ENCODE measurements at regions not wholly inside any gene's neighbourhood (a gene's known extent, or its start where the extent isn't known, plus 50 kb on each side); places are given as distances from the start of the nearest gene placed in this dataset.

DNA sequence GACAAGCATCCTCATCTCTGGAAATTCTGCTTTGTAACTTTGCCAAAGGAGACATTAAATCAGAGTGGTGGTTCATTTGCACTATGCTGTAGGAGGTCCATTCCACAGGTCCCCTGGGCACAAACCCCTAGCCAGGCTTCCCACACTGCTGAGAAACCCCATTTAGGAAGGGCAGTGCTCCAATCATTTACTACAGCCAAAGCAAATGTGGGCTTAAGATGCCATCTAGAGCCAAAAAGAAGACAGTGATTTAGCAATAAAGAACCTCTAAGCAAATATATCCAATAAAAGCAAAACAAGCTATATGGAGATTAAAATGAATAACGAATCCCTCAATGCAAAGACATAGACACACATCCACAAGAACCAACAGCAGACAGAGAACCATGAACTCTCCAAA is 129.0 kb upstream of the ALDH1B1 start:
- H3K36me3 Mint-ChIP-seq = peaks cover 14% of the 10 kb centered on the region
- no peak overlapping the region for H3K27ac Mint-ChIP-seq
- peaks cover 28% of the 10 kb centered on the region for H3K9me3 Mint-ChIP-seq (ENCODE audit: low read depth)
- no peaks in the 10 kb centered on the region for H3K4me1 Mint-ChIP-seq (ENCODE audit: low read depth)
- H3K27me3 Mint-ChIP-seq = peaks cover 9% of the 10 kb centered on the region
- no peak overlapping the region for H3K4me3 Mint-ChIP-seq

DNA sequence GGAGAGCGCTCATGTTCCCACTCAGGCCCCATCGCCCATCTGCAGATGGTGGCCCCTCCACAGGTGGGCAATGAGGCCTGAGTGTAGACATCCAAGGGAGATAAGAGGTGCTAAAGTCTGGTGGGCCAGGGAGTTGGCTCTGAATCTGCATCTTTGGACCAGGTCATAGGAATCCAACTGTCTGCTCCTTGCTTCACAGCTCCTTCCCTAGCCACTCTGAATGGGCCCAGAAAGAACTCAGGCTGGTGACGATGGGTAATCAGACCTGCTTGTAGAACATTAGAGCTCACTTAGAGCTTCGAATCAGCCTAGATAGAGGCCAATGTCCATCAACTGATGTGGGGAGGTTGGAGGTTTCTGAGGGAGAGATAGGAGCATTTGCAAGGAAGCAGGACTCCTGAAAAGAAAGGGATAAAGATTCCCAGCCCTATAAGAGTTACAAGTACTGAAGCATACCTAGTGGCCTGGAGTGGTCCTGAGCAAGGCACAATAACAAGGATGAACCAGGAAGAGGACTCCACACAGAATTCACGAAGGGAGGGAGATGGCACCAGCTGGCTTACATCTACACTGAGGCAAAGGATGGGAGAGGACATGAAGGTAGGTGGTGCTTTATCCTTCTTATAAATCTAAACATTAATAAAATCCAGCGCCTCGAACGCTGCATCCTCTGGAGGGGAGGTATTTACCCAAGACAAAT is 132.8 kb upstream of the ALDH1B1 start:
- Mint-ChIP-seq H3K36me3 (peaks cover 3% of the 10 kb centered on the region), H3K4me3 (no peak overlapping the region), H3K9me3 (ENCODE audit: low read depth) (peaks cover 10% of the 10 kb centered on the region), H3K27ac (no peak overlapping the region), H3K4me1 (ENCODE audit: low read depth) (no peaks in the 10 kb centered on the region), H3K27me3 (peaks cover 4% of the 10 kb centered on the region)

DNA sequence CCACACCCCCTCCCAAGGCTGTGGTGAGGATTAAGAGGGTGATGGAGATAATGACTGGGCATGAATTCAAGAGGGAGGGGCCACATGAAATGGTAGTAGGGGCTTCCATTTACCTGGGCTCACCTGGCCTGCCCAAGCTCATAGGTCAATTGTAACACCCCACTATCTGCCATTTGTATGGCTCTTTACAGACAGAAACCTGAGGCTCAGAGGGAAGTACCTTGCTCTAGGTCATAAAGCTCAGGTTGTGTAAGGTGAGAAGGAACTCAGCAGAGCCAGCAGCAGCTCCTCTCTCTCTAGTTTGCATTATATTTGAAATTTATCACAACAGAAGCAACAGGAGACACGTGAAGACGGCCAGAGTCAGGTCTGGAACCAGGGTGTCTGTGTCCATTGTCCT is 133.4 kb upstream of the ALDH1B1 start:
- Mint-ChIP-seq H3K4me1 (ENCODE audit: low read depth) (no peaks in the 10 kb centered on the region), H3K36me3 (peaks cover 3% of the 10 kb centered on the region), H3K4me3 (no peak overlapping the region), H3K27ac (no peak overlapping the region), H3K27me3 (peaks cover 4% of the 10 kb centered on the region), H3K9me3 (ENCODE audit: low read depth) (peaks cover 6% of the 10 kb centered on the region)

DNA sequence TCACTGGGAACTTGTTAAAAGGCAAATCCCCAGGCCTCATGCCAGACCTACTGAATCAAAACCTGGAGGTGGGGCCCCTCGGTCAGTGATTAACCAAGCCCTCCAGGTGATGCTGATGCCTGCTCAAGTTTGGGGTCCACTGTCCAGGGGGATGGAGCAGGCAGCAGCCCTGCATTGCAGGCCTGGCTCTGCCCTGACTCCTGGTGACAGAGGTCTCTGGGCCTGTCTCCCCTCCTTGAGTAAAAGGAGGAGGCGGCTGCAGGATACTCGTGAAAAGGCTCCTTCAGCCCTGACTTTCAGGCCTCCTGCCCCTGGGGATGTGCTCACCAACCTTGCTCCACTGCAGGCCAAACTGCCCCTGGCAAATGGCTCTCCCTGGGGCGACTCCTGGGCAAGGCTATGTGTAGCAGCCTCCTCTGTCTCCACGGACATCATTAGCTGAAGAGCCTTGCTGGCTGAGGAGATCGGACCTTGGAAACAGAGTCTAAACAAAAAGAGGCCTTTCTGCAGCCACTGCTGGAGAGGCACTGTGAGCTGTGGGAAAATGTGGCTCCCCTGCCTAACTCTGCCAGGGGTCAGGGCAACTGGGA is 134.8 kb upstream of the ALDH1B1 start:
- peaks cover 3% of the 10 kb centered on the region for H3K27me3 Mint-ChIP-seq
- H3K27ac Mint-ChIP-seq = no peak overlapping the region

DNA sequence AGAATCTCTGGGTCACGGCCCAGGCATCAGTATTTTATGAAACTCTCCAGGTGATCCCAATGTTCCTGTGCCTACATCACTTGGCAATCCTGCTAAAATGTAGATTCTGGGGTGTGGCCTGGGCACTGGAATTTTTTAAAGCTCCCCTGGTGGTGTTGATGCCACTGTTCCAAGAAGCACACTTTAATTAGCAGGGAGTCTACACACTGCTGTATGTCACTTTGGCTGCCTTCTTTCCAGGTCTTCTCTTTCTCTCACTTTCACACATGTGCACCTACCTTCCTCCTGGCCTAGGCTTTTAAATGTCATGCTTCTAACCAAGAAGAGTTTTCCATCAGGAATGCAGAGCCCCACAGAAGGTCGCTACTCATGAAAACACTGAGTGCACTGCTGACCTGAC is 136.0 kb upstream of the ALDH1B1 start:
- no peak overlapping the region for H3K4me3 Mint-ChIP-seq
- H3K36me3 Mint-ChIP-seq = no peaks in the 10 kb centered on the region
- H3K4me1 Mint-ChIP-seq (ENCODE audit: low read depth) = no peaks in the 10 kb centered on the region
- peaks cover 3% of the 10 kb centered on the region for H3K9me3 Mint-ChIP-seq (ENCODE audit: low read depth)
- H3K27ac Mint-ChIP-seq = no peak overlapping the region
- H3K27me3 Mint-ChIP-seq = peaks cover 3% of the 10 kb centered on the region

More for the DNA sequence above, 134.8 kb upstream of the ALDH1B1 start:
- Mint-ChIP-seq H3K4me3 (no peak overlapping the region), H3K9me3 (ENCODE audit: low read depth) (peaks cover 3% of the 10 kb centered on the region), H3K36me3 (no peaks in the 10 kb centered on the region), H3K4me1 (ENCODE audit: low read depth) (no peaks in the 10 kb centered on the region)

DNA sequence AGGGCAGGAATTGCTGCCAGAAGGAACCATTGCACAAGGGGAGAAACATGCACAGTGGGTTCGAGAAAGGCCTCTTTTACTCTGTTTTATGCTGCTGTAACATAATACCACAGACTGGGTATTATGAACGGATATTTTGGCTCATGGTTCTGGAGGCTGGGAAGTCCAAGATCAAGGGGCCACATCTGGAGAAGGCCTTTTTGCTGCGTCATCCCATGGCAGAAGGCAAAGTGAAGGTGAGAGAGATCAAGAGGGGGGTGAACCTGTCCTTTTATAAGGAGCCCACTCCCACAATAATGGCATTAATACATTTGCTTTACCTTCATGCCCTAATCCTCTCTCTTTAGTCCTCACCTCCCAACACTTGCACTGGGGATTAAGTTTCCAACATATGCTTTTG is 136.9 kb upstream of the ALDH1B1 start:
- Mint-ChIP-seq H3K27me3 (peaks cover 3% of the 10 kb centered on the region), H3K36me3 (no peaks in the 10 kb centered on the region), H3K4me1 (ENCODE audit: low read depth) (no peaks in the 10 kb centered on the region), H3K9me3 (ENCODE audit: low read depth) (peaks cover 3% of the 10 kb centered on the region), H3K4me3 (no peak overlapping the region), H3K27ac (no peak overlapping the region)

DNA sequence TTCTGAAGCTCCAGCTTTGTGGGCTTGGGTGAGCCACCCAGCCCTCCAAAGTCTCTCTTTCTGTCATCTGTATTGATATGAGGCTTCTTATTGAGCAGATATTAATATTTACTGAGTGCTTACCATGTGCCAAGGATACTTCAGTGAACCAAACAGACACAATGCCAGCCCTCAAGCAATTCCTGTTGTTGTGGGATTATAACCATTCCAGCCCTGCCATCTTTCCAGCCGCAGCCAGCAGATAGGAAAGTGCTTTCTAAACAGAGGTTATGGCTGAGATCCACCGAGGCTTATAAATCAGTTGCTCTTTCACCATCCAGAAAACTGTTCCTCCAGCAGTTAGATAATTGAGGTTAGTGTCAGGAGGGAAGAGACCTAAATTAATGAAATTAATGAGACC is 137.7 kb upstream of the ALDH1B1 start:
- Mint-ChIP-seq H3K36me3 (no peaks in the 10 kb centered on the region), H3K4me3 (no peak overlapping the region), H3K27ac (no peak overlapping the region), H3K27me3 (peaks cover 1% of the 10 kb centered on the region), H3K4me1 (ENCODE audit: low read depth) (no peaks in the 10 kb centered on the region), H3K9me3 (ENCODE audit: low read depth) (peaks cover 1% of the 10 kb centered on the region)

DNA sequence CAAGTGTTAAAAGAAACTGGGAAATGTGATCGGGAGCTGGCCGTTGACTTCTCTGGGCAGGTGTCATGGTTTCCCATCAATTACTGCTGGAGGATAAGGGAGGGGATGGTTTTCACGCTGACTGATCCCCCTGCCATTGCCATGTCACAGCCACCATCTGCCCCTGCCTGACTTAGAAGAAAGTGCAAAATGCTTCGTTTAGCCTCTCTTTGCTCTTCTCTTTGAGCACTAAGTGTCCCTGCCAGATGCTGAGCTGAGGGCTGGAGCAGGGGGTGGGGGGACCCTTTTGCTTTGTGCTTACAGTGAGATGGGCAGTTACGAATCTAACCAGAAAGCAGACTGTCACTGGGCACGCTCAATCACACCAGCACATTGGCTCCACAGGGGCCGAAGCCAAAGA is 138.4 kb upstream of the ALDH1B1 start:
- H3K4me1 Mint-ChIP-seq (ENCODE audit: low read depth) = no peaks in the 10 kb centered on the region
- H3K27me3 Mint-ChIP-seq = no peaks in the 10 kb centered on the region
- no peak overlapping the region for H3K27ac Mint-ChIP-seq
- no peaks in the 10 kb centered on the region for H3K9me3 Mint-ChIP-seq (ENCODE audit: low read depth)
- no peaks in the 10 kb centered on the region for H3K36me3 Mint-ChIP-seq
- H3K4me3 Mint-ChIP-seq = no peak overlapping the region

DNA sequence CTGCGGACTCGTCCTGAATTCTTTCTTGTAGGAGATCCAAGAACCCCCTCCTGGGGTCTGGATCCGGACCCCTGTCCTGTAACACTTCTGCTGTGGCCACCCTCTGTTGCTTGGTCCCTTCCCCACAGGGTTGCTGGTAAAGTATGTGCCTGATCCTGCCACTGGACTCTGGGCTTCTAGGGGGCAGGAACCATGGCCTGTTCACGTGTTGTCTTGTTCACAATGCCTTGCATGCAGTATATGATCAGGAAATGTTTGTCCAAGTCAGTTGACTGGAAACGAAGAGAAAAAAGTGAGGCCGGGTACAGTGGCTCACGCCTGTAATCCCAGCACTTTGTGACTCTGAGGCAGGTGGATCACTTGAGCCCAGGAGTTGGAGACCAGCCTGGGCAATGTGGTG is 139.3 kb upstream of the ALDH1B1 start:
- Mint-ChIP-seq H3K36me3 (no peaks in the 10 kb centered on the region), H3K9me3 (ENCODE audit: low read depth) (no peaks in the 10 kb centered on the region), H3K4me3 (no peak overlapping the region), H3K4me1 (ENCODE audit: low read depth) (no peaks in the 10 kb centered on the region), H3K27ac (no peak overlapping the region), H3K27me3 (no peaks in the 10 kb centered on the region)

DNA sequence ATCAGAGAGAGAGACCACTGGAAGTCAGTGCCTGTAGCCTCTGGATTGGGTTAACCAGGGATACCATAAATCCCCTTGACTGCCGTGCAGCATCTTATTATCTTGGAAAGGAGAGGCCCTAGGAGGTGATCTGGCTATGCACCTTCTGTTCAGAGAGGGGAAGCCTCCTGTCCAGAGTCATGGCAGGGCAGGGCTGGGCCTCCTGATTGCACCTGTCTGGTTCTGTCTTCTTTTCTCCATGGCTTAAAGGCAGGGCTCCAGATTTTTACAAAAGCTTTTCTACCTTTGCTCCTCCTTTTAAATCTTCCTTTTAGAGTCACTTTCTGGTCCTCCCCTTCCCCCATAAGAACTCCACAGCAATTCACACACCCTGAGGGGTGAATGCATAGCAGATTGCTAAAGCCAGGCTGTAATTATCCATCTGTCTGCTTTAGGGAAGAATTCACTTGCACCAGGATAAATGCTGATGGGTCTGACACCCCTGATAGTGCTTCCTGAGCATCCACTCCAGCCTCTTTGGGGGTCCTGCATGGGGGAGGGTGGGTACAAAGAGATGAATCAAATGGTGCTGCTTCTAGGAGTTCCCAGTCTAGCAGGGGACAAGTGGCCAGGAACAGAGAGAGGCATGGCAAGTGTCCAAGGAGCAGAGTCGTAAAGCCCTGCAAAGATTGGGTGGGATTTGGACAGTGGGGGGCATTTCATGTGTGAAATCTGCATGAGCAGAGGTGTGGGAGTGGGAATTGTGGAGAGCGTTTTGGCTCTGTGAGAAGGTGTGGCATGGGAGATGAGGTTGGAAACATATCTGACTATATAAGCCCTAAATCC is 141.3 kb upstream of the ALDH1B1 start:
- no peaks in the 10 kb centered on the region for H3K9me3 Mint-ChIP-seq (ENCODE audit: low read depth)
- H3K36me3 Mint-ChIP-seq = no peaks in the 10 kb centered on the region
- no peak overlapping the region for H3K27ac Mint-ChIP-seq
- H3K4me3 Mint-ChIP-seq = no peak overlapping the region
- H3K4me1 Mint-ChIP-seq (ENCODE audit: low read depth) = no peaks in the 10 kb centered on the region
- no peaks in the 10 kb centered on the region for H3K27me3 Mint-ChIP-seq

DNA sequence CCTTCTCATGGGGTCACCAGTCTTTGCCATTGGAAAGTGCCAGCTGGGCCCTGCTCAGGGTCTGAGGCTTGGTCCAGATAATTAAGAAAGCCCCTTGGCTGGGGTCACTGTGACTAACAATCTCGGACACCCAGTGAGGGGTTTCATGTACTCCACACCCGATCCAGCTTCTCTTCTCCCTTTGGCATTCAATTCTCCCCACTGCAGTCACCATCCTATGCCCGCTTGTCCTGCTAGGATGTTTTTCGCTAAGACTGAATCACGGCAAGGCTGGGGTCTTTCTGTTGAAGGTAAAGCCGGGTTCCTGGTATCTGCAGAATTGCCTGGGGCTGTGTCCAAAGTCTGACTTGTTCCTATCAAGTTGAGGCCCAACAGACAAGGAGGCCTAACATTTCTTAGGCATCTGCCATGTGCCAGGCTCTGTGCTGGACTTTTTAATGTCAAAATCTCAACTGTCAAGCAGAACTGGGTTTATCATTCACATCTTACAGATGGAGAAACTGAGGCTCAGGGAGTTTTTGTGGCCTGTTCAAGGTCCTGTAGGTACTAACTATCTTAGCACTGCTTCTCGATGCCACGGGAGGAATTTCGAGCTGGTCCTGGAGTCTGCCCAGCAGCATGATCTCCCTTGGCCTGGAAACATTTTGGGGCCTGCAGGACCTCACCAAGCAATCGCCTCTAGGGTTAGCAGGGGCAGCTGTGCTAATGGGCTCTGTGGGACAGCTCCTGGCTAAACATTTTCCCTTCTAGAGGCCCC is 142.0 kb upstream of the ALDH1B1 start:
- Mint-ChIP-seq H3K36me3 (no peaks in the 10 kb centered on the region), H3K4me1 (ENCODE audit: low read depth) (no peaks in the 10 kb centered on the region), H3K27me3 (no peaks in the 10 kb centered on the region), H3K27ac (no peak overlapping the region), H3K9me3 (ENCODE audit: low read depth) (no peaks in the 10 kb centered on the region), H3K4me3 (no peak overlapping the region)

DNA sequence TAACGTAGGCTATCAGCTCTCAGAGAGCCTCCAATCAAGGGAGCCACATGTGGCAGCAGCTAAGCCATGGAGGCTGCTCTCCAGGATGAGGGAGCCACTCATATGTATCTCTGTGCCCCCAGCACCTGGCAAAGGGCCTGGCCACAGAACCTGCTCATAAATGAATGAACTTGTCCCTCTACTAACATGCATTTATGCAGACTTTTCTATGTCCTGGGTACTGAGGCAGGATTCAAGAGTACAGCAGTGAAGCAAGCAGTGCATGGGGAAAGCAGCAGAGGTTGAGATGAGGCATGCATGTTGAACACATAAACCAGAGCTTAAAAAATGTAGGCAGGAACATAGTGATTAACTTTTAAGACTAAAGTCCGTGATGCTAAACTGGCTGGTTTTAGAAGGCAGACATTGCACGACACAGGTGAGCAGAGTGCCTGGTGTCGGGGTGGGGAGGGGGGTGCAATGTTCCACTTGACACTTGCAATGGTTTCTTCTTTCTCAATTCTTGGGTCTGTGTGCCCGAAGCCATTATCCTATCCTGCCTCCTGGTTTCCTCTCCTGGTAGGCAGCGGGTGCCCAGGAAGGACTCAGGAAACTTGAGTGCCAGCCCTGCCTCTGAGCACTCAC is 142.8 kb upstream of the ALDH1B1 start:
- no peaks in the 10 kb centered on the region for H3K36me3 Mint-ChIP-seq

DNA sequence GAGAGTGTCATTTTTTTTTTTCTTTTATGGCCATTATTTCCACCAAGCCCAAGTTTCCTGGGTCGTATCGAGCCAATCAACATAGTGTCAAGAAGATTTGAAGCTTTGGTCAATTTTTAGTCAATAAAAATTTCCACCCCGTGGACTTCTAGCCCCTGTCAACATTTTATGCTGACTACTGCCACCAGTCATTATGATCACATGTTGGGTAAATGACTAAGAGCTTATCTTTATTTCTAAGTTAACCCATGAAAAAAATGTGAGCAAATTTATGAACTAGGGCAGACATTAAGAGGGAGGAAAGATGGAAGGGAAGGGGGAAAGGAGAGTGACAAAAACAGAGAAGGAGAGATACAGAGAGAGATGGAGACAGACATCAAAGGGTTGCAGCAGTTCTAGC is 143.5 kb upstream of the ALDH1B1 start:
- Mint-ChIP-seq H3K27me3 (no peaks in the 10 kb centered on the region), H3K9me3 (ENCODE audit: low read depth) (no peaks in the 10 kb centered on the region), H3K4me1 (ENCODE audit: low read depth) (no peaks in the 10 kb centered on the region), H3K4me3 (no peak overlapping the region), H3K27ac (no peak overlapping the region), H3K36me3 (no peaks in the 10 kb centered on the region)

More for the DNA sequence above, 142.8 kb upstream of the ALDH1B1 start:
- Mint-ChIP-seq H3K27me3 (no peaks in the 10 kb centered on the region), H3K9me3 (ENCODE audit: low read depth) (no peaks in the 10 kb centered on the region), H3K4me1 (ENCODE audit: low read depth) (no peaks in the 10 kb centered on the region), H3K4me3 (no peak overlapping the region), H3K27ac (no peak overlapping the region)

DNA sequence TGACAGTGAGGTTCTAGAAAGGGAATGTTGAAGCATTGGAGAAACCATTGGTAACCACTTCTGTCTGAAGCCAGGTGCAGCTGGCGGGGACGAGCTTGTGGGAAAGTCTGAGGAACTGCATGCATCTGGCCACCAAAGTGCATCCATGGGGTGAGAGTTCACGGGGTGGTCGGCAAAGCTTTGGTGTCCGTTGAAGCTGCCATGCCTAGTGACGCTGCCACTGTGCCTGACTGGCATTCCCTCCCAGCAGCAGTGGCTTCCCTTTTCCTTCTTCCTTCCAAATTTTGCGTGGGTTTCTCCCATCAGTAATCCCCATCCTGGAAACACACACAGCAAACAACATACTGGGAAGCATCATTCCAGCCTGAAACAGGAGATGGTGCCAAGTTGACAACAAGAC is 145.7 kb upstream of the ALDH1B1 start:
- Mint-ChIP-seq H3K4me1 (ENCODE audit: low read depth) (no peaks in the 10 kb centered on the region), H3K9me3 (ENCODE audit: low read depth) (no peaks in the 10 kb centered on the region), H3K27ac (no peak overlapping the region), H3K36me3 (no peaks in the 10 kb centered on the region), H3K27me3 (no peaks in the 10 kb centered on the region), H3K4me3 (no peak overlapping the region)
